Gastrocnemius medialis (tissue), 4 donors: ENCODE measurements at regions not wholly inside any gene's neighbourhood (a gene's known extent, or its start where the extent isn't known, plus 50 kb on each side); places are given as distances from the start of the nearest gene placed in this dataset.
"Not testable (repeated sequence)": the region's sequence is repeated elsewhere in the genome, so short reads cannot be mapped to it uniquely, and the experiment has no call there.

Experiments used
- ATAC-seq, 2 donors: fragments of 150-250 bp; one replicate each; pipeline ENCODE4 v1.9.1; 2016
- DNase-seq, 2 donors: peaks; one replicate each; pipeline ENCODE4 v3.0.0-alpha.2; 2019
- H3K27ac ChIP-seq, 4 donors: fragments of 200-600 bp; sonication (generic); 1 replicate in 1 of 4; 2 replicates in 3 of 4; pipeline ENCODE4 v1.5.1; 2016 to 2018; ENCODE audit warnings: mild to moderate bottlenecking in 2 of 4, moderate library complexity in 1 of 4
- H3K27me3 ChIP-seq, 3 donors: fragments of 200-600 bp; sonication (generic) in 2 of 3; 1 replicate in 1 of 3; 2 replicates in 2 of 3; pipeline versions ENCODE4 v1.5.1 to v1.6.0; 2016 to 2019; ENCODE audit warnings: mild to moderate bottlenecking in 1 of 3, moderate library complexity in 1 of 3
- H3K36me3 ChIP-seq, 2 donors: fragments of 200-600 bp; sonication (generic) in 1 of 2; one replicate each; pipeline ENCODE4 v1.5.1; 2017 to 2018
- H3K4me1 ChIP-seq, 2 donors: fragments of 200-600 bp; sonication (generic) in 1 of 2; one replicate each; pipeline ENCODE4 v1.5.1; 2016 to 2017; ENCODE audit warnings: mild to moderate bottlenecking in 2 of 2
- H3K4me3 ChIP-seq, 4 donors: fragments of 200-600 bp; sonication (generic) in 3 of 4; 1 replicate in 1 of 4; 2 replicates in 3 of 4; pipeline ENCODE4 v1.5.1; 2016 to 2019; ENCODE audit warnings: mild to moderate bottlenecking in 2 of 4
- H3K9me3 ChIP-seq, 3 donors: fragments of 200-600 bp; sonication (generic) in 2 of 3; 1 replicate in 1 of 3; 2 replicates in 2 of 3; pipeline ENCODE4 v1.5.1; 2016 to 2019
- POLR2A ChIP-seq, 2 donors: fragments of 450-650 bp; IDR thresholded peaks; one replicate each; pipeline ENCODE4 v1.6.1; 2017; ENCODE audit warnings: antibody characterized with exemption in 2 of 2, mild to moderate bottlenecking in 2 of 2, moderate library complexity in 2 of 2
- in situ Hi-C, 4 donors: fragments of 200-750 bp; cut with MboI; loops; one replicate each; pipeline versions ENCODE4 v1.15.0 to v1.8.0; 2017; ENCODE audit warnings: low sequenced_read_pairs in 4 of 4
- intact Hi-C: fragments of 100-400 bp; cut with DNase I; formaldehyde crosslinking; loops from one replicate; pipeline ENCODE4 v1.15.1; 2023; ENCODE audit warnings: low total_unique reads
- TF ChIP-seq, protein P1 (sequence below), 5 experiments: fragments of 450-650 bp in 3 of 5; fragments of 200-600 bp in 2 of 5; sonication (generic) in 2 of 5; IDR thresholded peaks in 4 of 5; conservative IDR thresholded peaks in 1 of 5; 1 replicate in 4 of 5; 2 replicates in 1 of 5; pipeline ENCODE4 v1.5.1; 2016 to 2019; ENCODE audit warnings: antibody characterized with exemption in 5 of 5, mild to moderate bottlenecking in 3 of 5, moderate library complexity in 3 of 5

DNA sequence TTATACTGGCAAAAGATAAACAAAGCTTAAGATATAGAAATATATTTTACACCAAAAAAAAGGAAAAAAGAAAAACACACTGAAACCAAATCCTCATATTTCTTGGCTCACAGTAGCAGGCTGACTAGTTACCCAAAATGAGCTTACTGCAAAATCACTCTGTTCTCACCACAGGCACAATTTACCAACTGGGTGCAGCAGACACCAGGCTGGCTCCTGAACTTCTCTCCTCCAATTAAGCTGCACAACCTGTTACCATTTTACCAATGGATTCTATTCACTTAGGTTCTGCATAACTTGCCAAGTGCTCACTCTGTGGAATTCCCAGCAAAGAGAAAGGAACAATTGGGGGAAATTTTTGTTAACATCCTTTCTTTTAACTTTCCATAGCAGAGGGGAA lies 679.3 kb downstream of the ZEB2 start:
- intact Hi-C loops (no loop called here), in situ Hi-C loops (no loop called here)
- no peak for ATAC-seq

DNA sequence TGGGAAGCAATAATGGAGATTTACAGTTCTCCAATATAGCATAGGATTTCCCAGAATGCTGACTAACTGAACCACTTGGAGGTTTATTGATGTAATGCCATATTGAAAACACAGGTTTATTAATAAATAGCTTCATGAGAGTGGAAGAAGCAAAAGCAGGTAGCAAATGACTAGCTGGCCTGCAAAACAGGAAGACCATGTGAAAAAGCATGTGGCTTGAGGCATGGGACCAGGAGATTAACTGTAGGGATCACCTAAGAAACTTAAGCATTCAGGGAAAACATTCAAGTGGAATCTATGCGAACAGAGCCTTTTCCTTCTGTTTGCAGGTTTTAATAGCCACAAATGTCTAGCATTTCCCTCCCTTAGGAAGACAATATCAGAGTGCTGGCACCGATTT lies 679.7 kb downstream of the ZEB2 start:
- H3K27ac ChIP-seq: no peak overlapping the region
- H3K27me3 ChIP-seq: peaks cover 0 to 4% (median 0%) of the 10 kb centered on the region in 3 donors
- no peaks in the 10 kb centered on the region for H3K4me1 ChIP-seq
- DNase-seq: no peak
- TF ChIP-seq, protein P1, sequence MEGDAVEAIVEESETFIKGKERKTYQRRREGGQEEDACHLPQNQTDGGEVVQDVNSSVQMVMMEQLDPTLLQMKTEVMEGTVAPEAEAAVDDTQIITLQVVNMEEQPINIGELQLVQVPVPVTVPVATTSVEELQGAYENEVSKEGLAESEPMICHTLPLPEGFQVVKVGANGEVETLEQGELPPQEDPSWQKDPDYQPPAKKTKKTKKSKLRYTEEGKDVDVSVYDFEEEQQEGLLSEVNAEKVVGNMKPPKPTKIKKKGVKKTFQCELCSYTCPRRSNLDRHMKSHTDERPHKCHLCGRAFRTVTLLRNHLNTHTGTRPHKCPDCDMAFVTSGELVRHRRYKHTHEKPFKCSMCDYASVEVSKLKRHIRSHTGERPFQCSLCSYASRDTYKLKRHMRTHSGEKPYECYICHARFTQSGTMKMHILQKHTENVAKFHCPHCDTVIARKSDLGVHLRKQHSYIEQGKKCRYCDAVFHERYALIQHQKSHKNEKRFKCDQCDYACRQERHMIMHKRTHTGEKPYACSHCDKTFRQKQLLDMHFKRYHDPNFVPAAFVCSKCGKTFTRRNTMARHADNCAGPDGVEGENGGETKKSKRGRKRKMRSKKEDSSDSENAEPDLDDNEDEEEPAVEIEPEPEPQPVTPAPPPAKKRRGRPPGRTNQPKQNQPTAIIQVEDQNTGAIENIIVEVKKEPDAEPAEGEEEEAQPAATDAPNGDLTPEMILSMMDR (IDR thresholded peaks at IDR 0.05 in 4 of 5, conservative IDR thresholded peaks at IDR 0.05 in 1 of 5): no peak
- no peak for TF ChIP-seq POLR2A (IDR thresholded peaks at IDR 0.05)
- ATAC-seq: no peak
- intact Hi-C loops (no loop called here), in situ Hi-C loops (no loop called here)
- no peaks in the 10 kb centered on the region for H3K9me3 ChIP-seq
- no peak overlapping the region for H3K4me3 ChIP-seq
- no peaks in the 10 kb centered on the region for H3K36me3 ChIP-seq

More for the DNA sequence above, 679.3 kb downstream of the ZEB2 start:
- H3K9me3 ChIP-seq: no peaks in the 10 kb centered on the region
- peaks cover 0 to 4% (median 0%) of the 10 kb centered on the region in 3 donors for H3K27me3 ChIP-seq
- no peaks in the 10 kb centered on the region for H3K36me3 ChIP-seq
- H3K27ac ChIP-seq: no peak overlapping the region
- no peak overlapping the region for H3K4me3 ChIP-seq
- no peaks in the 10 kb centered on the region for H3K4me1 ChIP-seq
- no peak for DNase-seq
- no peak for TF ChIP-seq POLR2A (IDR thresholded peaks at IDR 0.05)
- TF ChIP-seq, protein P1 (IDR thresholded peaks at IDR 0.05 in 4 of 5, conservative IDR thresholded peaks at IDR 0.05 in 1 of 5): no peak

DNA sequence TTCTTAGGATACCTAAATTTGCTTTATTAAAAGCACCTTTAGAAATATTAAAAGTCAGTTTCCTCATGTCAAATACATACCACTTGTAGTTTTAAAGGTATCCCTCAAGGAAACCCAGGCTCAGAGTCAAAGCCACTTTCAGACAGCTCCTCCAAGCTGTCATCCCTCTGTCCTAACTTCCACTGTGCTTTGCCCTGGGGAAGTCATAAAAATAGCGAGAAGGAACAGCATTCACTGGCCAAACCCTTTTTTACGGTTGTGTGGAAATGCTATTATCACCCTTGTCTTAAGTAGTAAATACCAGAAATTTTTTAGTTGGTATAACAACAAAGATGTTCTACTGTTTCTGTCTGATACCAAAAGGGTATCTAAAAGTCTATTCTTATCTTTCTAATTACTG lies 680.5 kb downstream of the ZEB2 start:
- TF ChIP-seq, protein P1 (IDR thresholded peaks at IDR 0.05 in 4 of 5, conservative IDR thresholded peaks at IDR 0.05 in 1 of 5): no peak
- Histone ChIP-seq H3K4me3 (no peak overlapping the region), H3K27me3 (peaks cover 0 to 4% (median 0%) of the 10 kb centered on the region in 3 donors), H3K36me3 (no peaks in the 10 kb centered on the region), H3K4me1 (no peaks in the 10 kb centered on the region), H3K27ac (no peak overlapping the region), H3K9me3 (no peaks in the 10 kb centered on the region)
- DNase-seq: no peak
- intact Hi-C loops: no loop called here
- in situ Hi-C loops: no loop called here
- ATAC-seq: no peak

DNA sequence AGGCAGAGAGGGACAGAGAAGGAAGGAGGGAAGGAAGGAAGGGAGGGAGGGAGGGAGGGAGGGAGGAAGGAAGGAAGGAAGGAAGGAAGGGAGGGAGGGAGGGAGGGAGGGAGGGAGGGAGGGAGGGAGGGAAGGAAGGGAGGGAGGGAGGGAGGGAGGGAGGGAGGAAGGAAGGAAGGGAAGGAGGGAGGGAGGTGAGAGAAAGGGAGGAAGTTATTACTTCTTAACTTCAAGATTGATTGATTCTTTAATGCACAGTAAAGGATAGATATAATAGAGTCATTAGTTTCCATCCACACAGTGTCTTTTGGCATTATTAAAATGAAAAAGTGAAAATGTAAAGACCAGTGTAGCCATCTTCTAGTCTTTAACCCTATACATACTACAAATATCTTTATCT lies 682.9 kb downstream of the ZEB2 start:
- ATAC-seq, H3K9me3 ChIP-seq, H3K36me3 ChIP-seq, in situ Hi-C loops, H3K4me1 ChIP-seq, intact Hi-C loops, DNase-seq, H3K27me3 ChIP-seq, H3K4me3 ChIP-seq, H3K27ac ChIP-seq: not testable (repeated sequence)

DNA sequence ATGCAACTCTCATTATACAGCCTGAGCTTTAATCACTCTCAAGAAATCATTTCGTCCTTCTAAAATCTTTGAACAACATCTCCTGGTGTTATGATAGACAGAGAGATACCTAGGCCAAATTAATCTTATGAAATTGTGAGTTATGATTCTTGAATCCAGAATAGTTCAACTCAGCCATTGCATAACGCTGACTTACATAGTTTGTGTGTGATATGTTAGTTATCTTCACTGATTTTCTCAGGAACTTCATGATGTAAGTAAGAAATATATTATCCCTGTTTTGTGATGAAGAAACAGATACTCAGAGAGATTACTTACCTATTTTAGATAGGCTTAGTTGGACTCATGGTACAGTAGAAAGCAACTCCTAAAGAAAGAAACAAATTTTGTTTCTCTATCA lies 684.4 kb downstream of the ZEB2 start:
- no peak overlapping the region for H3K27ac ChIP-seq
- intact Hi-C loops: no loop called here
- no peaks in the 10 kb centered on the region for H3K27me3 ChIP-seq
- no peaks in the 10 kb centered on the region for H3K9me3 ChIP-seq
- no peaks in the 10 kb centered on the region for H3K36me3 ChIP-seq
- no peak overlapping the region for H3K4me3 ChIP-seq
- TF ChIP-seq POLR2A (IDR thresholded peaks at IDR 0.05): no peak
- TF ChIP-seq, protein P1 (IDR thresholded peaks at IDR 0.05 in 4 of 5, conservative IDR thresholded peaks at IDR 0.05 in 1 of 5): no peak
- no peaks in the 10 kb centered on the region for H3K4me1 ChIP-seq
- ATAC-seq (no peak), DNase-seq (no peak)
- in situ Hi-C loops: no loop called here
